ENCODE measurements at regions not wholly inside any gene's neighbourhood (a gene's known extent, or its start where the extent isn't known, plus 50 kb on each side); places are given as distances from the start of the nearest gene placed in this dataset.

GRCh38 chr3:145243875-145244274 lies 917.1 kb downstream of the PLOD2 start:
- TF ChIP-seq CTCF (IDR thresholded peaks at IDR 0.05): no peak
- TF ChIP-seq POLR2A (IDR thresholded peaks at IDR 0.05): no peak
- no peak for TF ChIP-seq POLR2AphosphoS5 (IDR thresholded peaks at IDR 0.05; ENCODE audit: insufficient read depth in 1 of 2, low read depth in 1 of 2)
